DOHH2 (cell line): ENCODE measurements at regions not wholly inside any gene's neighbourhood (a gene's known extent, or its start where the extent isn't known, plus 50 kb on each side); places are given as distances from the start of the nearest gene placed in this dataset.

Source experiments
- H3F3A ChIP-seq: fragments of 200-600 bp; sonication (generic), shearing (Covaris generic); 2 replicates; pipeline ENCODE4 v1.6.0; 2016; ENCODE audit warnings: antibody characterized with exemption, mild to moderate bottlenecking; ENCODE audit not compliant: control insufficient read depth, insufficient read depth
- H3K27ac ChIP-seq: fragments of 200-600 bp; sonication (generic); 2 replicates; pipeline ENCODE4 v1.5.1; 2014; ENCODE audit warnings: low read depth, mild to moderate bottlenecking, low read length, moderate library complexity
- H3K27me3 ChIP-seq: fragments of 200-600 bp; sonication (generic); 2 replicates; pipeline ENCODE4 v1.6.1; 2014; ENCODE audit warnings: mild to moderate bottlenecking, low read length, mixed read lengths; ENCODE audit not compliant: control insufficient read depth
- H3K36me3 ChIP-seq: fragments of 200-600 bp; sonication (generic); 2 replicates; pipeline ENCODE4 v1.6.1; 2014; ENCODE audit warnings: mild to moderate bottlenecking, low read length, moderate library complexity, mixed read lengths; ENCODE audit not compliant: control insufficient read depth
- H3K4me1 ChIP-seq: fragments of 200-600 bp; sonication (generic); 2 replicates; pipeline ENCODE4 v1.6.1; 2014; ENCODE audit warnings: mild to moderate bottlenecking, low read length, mixed read lengths; ENCODE audit not compliant: control insufficient read depth
- H3K4me2 ChIP-seq: fragments of 200-600 bp; sonication (generic); 2 replicates; pipeline ENCODE4 v1.6.0; 2014; ENCODE audit warnings: mild to moderate bottlenecking, low read length, moderate library complexity
- H3K4me3 ChIP-seq: fragments of 200-600 bp; sonication (generic); 2 replicates; pipeline ENCODE4 v1.5.1; 2014; ENCODE audit warnings: mild to moderate bottlenecking, low read length, mixed read lengths
- H3K79me2 ChIP-seq: fragments of 200-600 bp; sonication (generic); 2 replicates; pipeline ENCODE4 v1.6.1; 2014; ENCODE audit warnings: mild to moderate bottlenecking, low read length, mixed read lengths; ENCODE audit not compliant: control insufficient read depth
- H3K9me2 ChIP-seq: fragments of 200-600 bp; sonication (generic); replicated peaks from 2 replicates; pipeline ENCODE4 v1.6.1; 2014; ENCODE audit warnings: mild to moderate bottlenecking, low read length, mixed read lengths; ENCODE audit not compliant: control insufficient read depth
- H3K9me3 ChIP-seq: fragments of 200-600 bp; sonication (generic); 2 replicates; pipeline ENCODE4 v1.6.1; 2014; ENCODE audit warnings: antibody characterized with exemption, low read length, mixed read lengths; ENCODE audit not compliant: control insufficient read depth, insufficient read depth
- H4K20me1 ChIP-seq: fragments of 200-600 bp; sonication (generic); 2 replicates; pipeline ENCODE4 v1.6.0; 2014; ENCODE audit warnings: low read depth, mild to moderate bottlenecking, antibody characterized with exemption, low read length, moderate library complexity; ENCODE audit not compliant: control insufficient read depth, insufficient read depth
- EZH2phosphoT487 ChIP-seq: fragments of 200-600 bp; sonication (generic); IDR thresholded peaks from 2 replicates; pipeline ENCODE4 v1.6.1; 2017; ENCODE audit warnings: borderline replicate concordance, mild to moderate bottlenecking, antibody characterized with exemption, low read length, moderate library complexity, mixed read lengths
- TF ChIP-seq, protein P1 (sequence below): fragments of 200-600 bp; sonication (generic); IDR thresholded peaks from one replicate; pipeline ENCODE4 v1.5.1; 2014; ENCODE audit warnings: antibody characterized with exemption, mild to moderate bottlenecking, low read depth, low read length; ENCODE audit not compliant: poor library complexity, severe bottlenecking

DNA sequence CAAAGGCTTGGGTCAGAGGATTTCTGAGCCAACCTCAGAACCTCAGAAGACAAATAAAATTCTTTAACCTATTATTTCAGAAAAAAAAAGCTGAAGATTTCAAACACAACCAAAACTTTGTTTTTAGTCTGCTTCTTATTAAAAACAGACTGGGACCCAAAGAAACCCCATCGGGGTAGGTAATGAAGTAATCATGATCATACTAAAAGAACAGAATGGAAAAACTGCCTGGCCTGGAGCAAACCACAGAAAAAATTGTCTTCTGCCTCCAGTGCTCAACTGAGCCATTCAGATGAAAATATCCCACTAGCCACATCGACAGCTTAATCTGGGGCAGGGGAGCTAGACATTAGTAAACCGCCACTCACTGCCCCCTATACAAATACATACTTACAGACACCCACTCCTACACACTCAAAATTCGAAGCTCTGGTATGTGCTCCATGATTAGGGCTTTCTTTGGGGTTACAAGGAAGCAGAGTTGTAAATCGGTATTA is 76.5 kb downstream of the SDC1 start:
- peaks cover 24% of the 10 kb centered on the region for H3K4me1 ChIP-seq
- H3K27ac ChIP-seq: no peak overlapping the region
- no peak overlapping the region for H3K4me2 ChIP-seq
- no peaks in the 10 kb centered on the region for H3K36me3 ChIP-seq
- no peaks in the 10 kb centered on the region for H3K9me3 ChIP-seq
- H3K79me2 ChIP-seq: no peaks in the 10 kb centered on the region
- H3F3A ChIP-seq: no peaks in the 10 kb centered on the region
- no peaks in the 10 kb centered on the region for H3K9me2 ChIP-seq
- no peaks in the 10 kb centered on the region for H4K20me1 ChIP-seq
- H3K4me3 ChIP-seq: no peak overlapping the region
- TF ChIP-seq, protein P1, sequence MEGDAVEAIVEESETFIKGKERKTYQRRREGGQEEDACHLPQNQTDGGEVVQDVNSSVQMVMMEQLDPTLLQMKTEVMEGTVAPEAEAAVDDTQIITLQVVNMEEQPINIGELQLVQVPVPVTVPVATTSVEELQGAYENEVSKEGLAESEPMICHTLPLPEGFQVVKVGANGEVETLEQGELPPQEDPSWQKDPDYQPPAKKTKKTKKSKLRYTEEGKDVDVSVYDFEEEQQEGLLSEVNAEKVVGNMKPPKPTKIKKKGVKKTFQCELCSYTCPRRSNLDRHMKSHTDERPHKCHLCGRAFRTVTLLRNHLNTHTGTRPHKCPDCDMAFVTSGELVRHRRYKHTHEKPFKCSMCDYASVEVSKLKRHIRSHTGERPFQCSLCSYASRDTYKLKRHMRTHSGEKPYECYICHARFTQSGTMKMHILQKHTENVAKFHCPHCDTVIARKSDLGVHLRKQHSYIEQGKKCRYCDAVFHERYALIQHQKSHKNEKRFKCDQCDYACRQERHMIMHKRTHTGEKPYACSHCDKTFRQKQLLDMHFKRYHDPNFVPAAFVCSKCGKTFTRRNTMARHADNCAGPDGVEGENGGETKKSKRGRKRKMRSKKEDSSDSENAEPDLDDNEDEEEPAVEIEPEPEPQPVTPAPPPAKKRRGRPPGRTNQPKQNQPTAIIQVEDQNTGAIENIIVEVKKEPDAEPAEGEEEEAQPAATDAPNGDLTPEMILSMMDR: no peak
- TF ChIP-seq EZH2phosphoT487: no peak
- H3K27me3 ChIP-seq: peaks cover 31% of the 10 kb centered on the region

DNA sequence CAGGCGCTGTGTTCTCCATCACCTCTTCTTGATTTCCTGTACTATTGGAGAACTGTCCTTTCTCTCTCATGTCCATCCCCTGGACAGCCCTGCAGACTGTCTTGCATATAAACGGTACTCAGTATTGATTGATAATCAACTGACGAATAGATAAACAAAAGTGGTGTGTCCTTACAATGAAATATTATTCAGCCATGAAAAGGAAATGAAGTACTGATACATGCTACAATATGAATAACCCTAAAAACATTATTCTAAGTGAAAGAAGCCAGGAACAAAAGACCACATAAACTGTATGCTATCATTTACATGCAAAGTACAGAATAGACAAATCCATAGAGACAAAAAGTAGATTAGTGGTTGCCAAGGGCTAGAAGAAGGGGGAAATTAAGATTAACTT is 77.6 kb downstream of the SDC1 start:
- no peaks in the 10 kb centered on the region for H3K36me3 ChIP-seq
- no peaks in the 10 kb centered on the region for H3K79me2 ChIP-seq
- peaks cover 28% of the 10 kb centered on the region for H3K27me3 ChIP-seq
- no peaks in the 10 kb centered on the region for H3K9me2 ChIP-seq
- no peak overlapping the region for H3K4me3 ChIP-seq
- TF ChIP-seq, protein P1: no peak
- TF ChIP-seq EZH2phosphoT487: no peak
- no peak overlapping the region for H3K4me2 ChIP-seq
- H4K20me1 ChIP-seq: no peaks in the 10 kb centered on the region
- H3F3A ChIP-seq: no peaks in the 10 kb centered on the region
- H3K27ac ChIP-seq: no peak overlapping the region
- H3K4me1 ChIP-seq: peaks cover 14% of the 10 kb centered on the region
- H3K9me3 ChIP-seq: no peaks in the 10 kb centered on the region

DNA sequence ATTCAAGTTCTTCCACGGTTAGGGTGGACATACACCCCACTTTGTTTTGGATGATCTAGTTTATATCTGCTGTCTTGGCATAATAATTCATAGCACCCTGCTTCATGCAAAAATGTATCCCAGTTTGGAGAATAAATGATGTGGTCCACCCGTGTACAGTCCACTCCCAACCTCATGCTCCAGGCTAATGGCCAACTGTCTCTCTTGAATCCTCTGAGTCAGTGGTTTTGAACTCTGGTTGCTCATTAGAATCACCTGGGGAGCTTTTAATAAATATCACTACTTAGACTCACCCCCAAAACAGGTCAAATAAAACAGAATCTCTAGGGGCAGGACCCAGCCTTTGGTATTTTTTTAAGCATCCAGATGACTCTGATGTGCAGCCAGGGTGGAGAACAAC is 78.5 kb downstream of the SDC1 start:
- H3K36me3 ChIP-seq: no peaks in the 10 kb centered on the region
- H3K4me2 ChIP-seq: no peak overlapping the region
- H3K9me3 ChIP-seq: no peaks in the 10 kb centered on the region
- H3K27me3 ChIP-seq: peaks cover 28% of the 10 kb centered on the region
- H3K4me3 ChIP-seq: no peak overlapping the region
- no peaks in the 10 kb centered on the region for H3K79me2 ChIP-seq
- H3F3A ChIP-seq: no peaks in the 10 kb centered on the region
- H3K4me1 ChIP-seq: 0 out of 2 replicates have a peak, but pooled peaks cover 10% of the 10 kb centered on the region
- no peak overlapping the region for H3K27ac ChIP-seq
- TF ChIP-seq, protein P1: no peak
- TF ChIP-seq EZH2phosphoT487: no peak
- H3K9me2 ChIP-seq: no peaks in the 10 kb centered on the region
- no peaks in the 10 kb centered on the region for H4K20me1 ChIP-seq
